Fibroblast of the aortic adventitia (primary cell): ENCODE measurements at regions not wholly inside any gene's neighbourhood (a gene's known extent, or its start where the extent isn't known, plus 50 kb on each side); places are given as distances from the start of the nearest gene placed in this dataset.

Experiments
- DNase-seq: peaks from one replicate; pipeline ENCODE4 v3.0.0-alpha.2; 2010; ENCODE audit warnings: low read depth
- H3K4me3 ChIP-seq: 2 replicates; pipeline ENCODE4 v1.5.1; 2011; ENCODE audit warnings: low read depth, mild to moderate bottlenecking, control low read depth, low read length, moderate library complexity
- CTCF ChIP-seq: IDR thresholded peaks from 2 replicates; pipeline ENCODE4 v1.5.1; 2011; ENCODE audit warnings: mild to moderate bottlenecking, low read length, control low read depth, inconsistent platforms; ENCODE audit not compliant: insufficient read depth

- no peak overlapping the region for H3K4me3 ChIP-seq
- TF ChIP-seq CTCF = no peak
- DNase-seq = no peak
These were observed 134.9 kb downstream of the RPIA start for GRCh38 chr2:88826399-88826798.

GRCh38 chr2:88827821-88828220 lies 136.3 kb downstream of the RPIA start:
- DNase-seq = no peak
- H3K4me3 ChIP-seq = no peak overlapping the region
- no peak for TF ChIP-seq CTCF

GRCh38 chr2:88828397-88829137 lies 137.1 kb downstream of the RPIA start:
- H3K4me3 ChIP-seq = no peak overlapping the region
- TF ChIP-seq CTCF = no peak
- DNase-seq = peak; percentile 47

- no peak for DNase-seq
These were observed 138.4 kb downstream of the RPIA start for GRCh38 chr2:88829607-88830463.

GRCh38 chr2:88831071-88831791 lies 139.8 kb downstream of the RPIA start:
- no peak for DNase-seq

More at GRCh38 chr2:88829607-88830463, 138.4 kb downstream of the RPIA start:
- no peak for TF ChIP-seq CTCF
- no peak overlapping the region for H3K4me3 ChIP-seq

More at GRCh38 chr2:88831071-88831791, 139.8 kb downstream of the RPIA start:
- H3K4me3 ChIP-seq = no peak overlapping the region
- no peak for TF ChIP-seq CTCF
